GM03348 (cell line): ENCODE measurements at regions not wholly inside any gene's neighbourhood (a gene's known extent, or its start where the extent isn't known, plus 50 kb on each side); places are given as distances from the start of the nearest gene placed in this dataset.
"Not testable (repeated sequence)": the region's sequence is repeated elsewhere in the genome, so short reads cannot be mapped to it uniquely, and the experiment has no call there.

ENCODE experiments used
- DNase-seq: peaks from one replicate; pipeline ENCODE4 v3.0.0; 2012; ENCODE audit warnings: low spot score

GRCh38 chr15:20187370-20188355 lies 353.9 kb downstream of the GOLGA6L6 start:
- not testable (repeated sequence) for DNase-seq

GRCh38 chr15:20184879-20185278 lies 356.7 kb downstream of the GOLGA6L6 start:
- DNase-seq: not testable (repeated sequence)

DNA sequence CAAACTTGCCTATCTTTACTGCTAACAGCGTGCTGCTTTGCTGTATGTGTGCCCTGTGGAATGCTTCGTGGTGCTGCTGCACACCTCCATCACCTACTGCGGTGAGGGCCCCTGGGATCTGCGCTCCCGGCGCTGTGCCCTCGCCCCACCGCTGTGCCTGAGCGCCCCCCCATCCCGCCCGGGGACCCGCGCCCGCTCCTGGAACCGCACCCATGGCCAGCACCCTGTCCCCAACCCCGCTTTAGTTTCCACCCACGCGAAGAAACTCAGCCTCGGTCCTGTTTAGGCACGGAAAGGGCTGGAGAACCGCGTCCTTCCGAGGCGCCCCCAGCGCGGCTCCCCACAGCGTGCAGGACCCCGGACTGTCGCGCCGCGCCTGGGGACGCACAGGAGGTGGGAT lies 373.4 kb downstream of the GOLGA6L6 start:
- DNase-seq: not testable (repeated sequence)

GRCh38 chr15:20153528-20153927 lies 388.1 kb downstream of the GOLGA6L6 start:
- not testable (repeated sequence) for DNase-seq

GRCh38 chr15:20148679-20149078 lies 392.9 kb downstream of the GOLGA6L6 start:
- not testable (repeated sequence) for DNase-seq

GRCh38 chr15:20148008-20148407 lies 393.6 kb downstream of the GOLGA6L6 start:
- DNase-seq: not testable (repeated sequence)

DNA sequence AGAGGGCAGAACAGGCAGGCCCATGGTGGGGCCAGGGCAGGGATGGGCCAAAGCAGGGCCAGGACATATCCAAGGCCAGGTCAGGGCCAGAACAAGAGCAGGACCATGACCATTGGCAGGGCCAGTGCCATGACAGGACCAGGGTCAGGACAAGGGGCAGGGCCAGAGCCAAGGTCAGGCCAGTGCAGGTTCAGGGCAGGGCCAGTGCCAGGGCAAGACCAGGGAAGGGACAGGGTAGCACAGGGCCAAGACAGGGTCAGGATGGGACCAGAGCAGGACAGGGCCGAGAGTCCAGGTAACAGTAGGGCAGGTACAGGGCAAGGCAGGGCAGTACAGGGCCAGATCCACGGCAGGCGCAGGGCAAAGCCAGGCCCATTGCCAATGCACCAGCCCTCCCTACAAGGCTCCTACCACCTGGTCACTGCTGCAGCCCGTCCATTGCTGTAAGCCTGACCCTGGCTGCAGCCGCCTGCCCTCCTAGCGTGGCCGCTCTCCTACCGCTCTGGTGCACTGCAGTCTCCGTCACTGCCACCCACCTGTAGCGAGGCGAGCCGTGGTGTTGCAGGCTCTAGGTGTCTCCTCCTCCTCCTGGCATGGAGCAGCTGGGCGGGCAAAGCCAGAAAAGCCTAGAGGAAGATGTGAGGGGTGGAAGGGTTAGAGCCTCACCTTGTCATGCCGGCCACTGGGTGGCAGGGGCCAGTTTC lies 397.1 kb downstream of the GOLGA6L6 start:
- DNase-seq: not testable (repeated sequence)

- DNase-seq: not testable (repeated sequence)
Measured at GRCh38 chr15:20142906-20143305, 398.7 kb downstream of the GOLGA6L6 start.

DNA sequence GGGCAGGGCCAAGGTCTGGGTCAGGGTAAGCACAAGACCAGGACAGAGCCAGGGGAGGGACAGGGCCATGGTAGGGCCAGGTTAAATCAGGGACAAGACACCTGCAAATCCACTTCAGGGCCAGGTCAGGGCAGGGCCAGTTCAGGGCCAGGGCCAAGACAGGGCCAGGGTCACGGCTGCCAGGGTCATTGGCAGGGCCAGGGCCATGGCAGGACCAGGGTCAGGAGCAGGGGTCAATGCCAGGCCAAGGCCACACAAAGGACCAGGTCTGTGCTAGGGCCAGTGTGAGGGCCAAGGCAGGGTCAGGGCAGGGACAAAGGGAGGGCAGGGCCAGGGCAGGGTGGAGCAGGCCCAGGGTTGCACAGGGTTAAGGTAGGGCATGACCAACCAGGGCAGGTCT lies 399.2 kb downstream of the GOLGA6L6 start:
- not testable (repeated sequence) for DNase-seq

DNA sequence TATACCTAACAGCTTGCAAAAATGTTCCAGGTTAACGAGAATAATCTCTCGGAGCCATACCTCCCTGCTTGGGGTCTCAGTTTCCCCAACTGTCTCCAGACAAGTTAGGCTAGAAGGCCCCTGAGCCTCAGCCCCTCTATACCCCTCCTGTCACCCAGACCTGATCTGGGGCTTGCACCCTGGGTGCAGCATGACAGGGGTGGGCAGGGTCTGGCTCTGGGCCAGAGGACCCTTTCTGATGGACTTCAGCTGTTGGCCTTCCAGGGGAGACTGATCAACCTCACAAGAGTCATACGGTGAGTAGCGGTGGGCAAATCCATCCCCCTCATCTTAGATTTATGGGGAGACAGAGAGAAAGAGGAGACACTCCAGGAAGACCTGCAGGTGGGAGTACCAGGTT lies 416.9 kb downstream of the GOLGA6L6 start:
- not testable (repeated sequence) for DNase-seq

- DNase-seq: no peak
Measured at GRCh38 chr15:20106026-20106425, 435.6 kb downstream of the GOLGA6L6 start.

DNA sequence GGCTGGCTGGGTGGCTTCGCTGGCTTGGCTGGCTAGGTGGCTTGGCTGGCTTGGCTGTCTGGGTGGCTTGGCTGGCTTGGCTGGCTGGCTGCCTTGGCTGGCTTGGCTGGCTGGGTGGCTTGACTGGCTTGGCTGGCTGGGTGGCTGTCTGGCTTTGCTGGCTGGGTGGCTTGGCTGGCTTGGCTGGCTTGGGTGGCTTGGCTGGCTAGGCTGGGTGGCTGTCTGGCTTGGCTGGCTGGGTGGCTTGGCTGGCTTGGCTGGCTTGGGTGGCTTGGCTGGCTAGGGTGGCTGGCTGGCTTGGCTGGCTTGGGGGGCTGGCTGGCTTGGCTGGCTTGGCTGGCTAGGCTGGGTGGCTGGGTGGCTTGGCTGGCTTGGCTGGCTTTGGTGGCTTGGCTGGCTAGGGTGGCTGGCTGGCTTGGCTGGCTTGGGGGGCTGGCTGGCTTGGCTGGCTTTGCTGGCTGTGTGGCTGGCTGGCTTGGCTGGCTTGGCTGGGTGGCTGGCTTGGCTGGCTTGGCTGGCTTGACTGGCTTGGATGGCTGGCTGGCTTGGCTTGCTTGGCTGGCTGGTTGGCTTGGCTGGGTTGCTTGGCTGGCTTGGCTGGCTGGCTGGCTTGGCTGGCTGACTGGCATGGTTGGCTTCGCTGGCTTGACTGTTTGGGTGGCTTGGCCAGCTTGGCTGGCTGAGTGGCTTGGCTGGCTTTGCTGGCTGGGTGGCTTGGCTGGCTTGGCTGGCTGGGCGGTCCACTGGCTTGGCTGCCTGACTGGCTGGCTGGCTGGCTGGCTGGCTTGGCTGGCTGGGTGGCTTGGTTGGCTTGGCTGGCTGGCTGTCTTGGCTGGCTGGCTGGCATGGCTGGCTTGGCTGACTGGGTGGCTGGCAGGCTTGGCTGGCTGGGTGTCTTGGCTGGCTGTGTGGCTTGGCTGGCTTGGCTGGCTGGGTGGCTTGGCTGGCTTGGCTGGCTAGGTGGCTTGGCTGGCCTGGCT lies 436.3 kb downstream of the GOLGA6L6 start:
- DNase-seq: not testable (repeated sequence)

DNA sequence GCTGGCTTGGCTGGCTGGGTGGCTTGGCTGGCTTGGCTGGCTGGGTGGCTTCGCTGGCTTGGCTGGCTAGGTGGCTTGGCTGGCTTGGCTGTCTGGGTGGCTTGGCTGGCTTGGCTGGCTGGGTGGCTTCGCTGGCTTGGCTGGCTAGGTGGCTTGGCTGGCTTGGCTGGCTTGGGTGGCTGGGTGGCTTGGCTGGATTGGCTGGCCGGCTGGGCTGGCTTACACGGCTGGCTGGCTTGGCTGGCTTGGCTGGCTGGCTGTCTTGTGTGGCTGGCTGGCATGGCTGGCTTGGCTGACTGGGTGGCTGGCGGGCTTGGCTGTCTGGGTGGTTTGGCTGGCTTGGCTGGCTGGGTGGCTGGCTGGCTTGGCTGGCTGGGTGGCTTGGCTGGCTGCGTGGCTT lies 437.0 kb downstream of the GOLGA6L6 start:
- not testable (repeated sequence) for DNase-seq

DNA sequence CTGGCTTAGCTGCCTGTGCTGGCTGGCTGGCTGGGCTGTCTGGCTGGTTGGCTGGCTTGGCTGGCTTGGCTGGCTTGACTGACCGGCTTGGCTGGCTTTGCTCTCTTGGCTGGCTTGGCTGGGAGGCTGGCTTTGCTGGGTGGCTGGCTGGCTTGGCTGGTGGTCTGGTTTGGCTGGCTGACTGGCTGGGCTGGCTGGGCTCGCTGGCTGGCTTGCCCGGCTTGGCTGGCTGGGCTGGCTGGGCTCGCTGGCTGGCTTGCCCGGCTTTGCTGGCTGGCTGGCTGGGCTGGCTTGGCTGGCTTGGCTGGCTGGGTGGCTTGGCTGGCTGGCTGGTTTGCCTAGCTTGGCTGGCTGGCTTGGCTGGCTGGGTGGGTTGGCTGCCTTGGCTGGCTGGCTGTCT lies 438.7 kb downstream of the GOLGA6L6 start:
- not testable (repeated sequence) for DNase-seq

DNA sequence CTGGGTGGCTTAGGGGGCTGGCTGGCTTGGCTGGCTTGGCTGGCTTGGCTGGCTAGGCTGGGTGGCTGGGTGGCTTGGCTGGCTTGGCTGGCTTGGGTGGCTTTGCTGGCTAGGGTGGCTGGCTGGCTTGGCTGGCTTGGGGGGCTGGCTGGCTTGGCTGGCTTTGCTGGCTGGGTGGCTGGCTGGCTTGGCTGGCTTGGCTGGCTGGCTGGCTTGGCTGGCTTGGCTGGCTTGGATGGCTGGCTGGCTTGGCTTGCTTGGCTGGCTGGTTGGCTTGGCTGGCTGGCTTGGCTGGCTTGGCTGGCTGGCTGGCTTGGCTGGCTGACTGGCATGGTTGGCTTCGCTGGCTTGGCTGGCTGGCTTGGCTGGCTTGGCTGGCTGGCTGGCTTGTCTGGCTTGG lies 439.4 kb downstream of the GOLGA6L6 start:
- DNase-seq: not testable (repeated sequence)

DNA sequence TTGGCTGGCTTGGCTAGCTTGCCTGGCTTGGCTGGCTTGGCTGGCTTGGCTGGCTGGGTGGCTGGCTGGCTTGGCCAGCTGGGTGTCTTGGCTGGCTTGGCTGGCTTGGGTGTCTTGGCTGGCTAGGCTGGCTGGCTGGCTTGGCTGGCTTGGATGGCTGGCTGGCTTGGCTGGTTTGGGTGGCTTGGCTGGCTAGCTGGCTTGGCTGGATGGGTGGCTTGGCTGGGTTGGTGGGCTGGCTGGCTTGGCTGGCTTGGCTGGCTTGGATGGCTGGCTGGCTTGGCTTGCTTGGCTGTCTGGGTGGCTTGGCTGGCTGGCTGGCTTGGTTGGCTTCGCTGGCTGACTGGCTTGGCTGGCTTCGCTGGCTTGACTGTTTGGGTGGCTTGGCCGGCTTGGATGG lies 440.3 kb downstream of the GOLGA6L6 start:
- not testable (repeated sequence) for DNase-seq

- not testable (repeated sequence) for DNase-seq
Measured at GRCh38 chr15:20100604-20101270, 440.9 kb downstream of the GOLGA6L6 start.

- not testable (repeated sequence) for DNase-seq
Measured at GRCh38 chr15:20095699-20096303, 445.8 kb downstream of the GOLGA6L6 start.

DNA sequence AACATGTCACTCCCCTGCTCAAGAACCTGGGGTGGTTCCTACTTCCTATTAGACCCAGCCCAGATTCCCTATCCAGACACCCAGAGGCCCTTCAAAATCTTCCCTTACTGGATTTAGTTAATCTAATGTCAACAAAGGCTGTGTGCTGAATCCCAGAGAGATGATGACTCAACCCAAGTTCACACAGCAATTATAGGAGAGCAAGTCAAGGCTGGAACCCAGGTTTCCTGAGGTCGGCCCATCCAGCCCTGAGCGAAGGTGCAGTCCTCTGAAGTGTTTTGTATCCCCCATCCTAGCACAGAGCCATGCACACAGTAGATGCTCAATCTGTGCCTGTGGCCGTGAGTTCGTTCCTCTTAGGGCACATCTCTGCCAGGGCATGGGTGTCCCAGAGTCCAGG lies 452.1 kb downstream of the GOLGA6L6 start:
- not testable (repeated sequence) for DNase-seq

GRCh38 chr15:20084026-20084425 lies 457.6 kb downstream of the GOLGA6L6 start:
- not testable (repeated sequence) for DNase-seq

DNA sequence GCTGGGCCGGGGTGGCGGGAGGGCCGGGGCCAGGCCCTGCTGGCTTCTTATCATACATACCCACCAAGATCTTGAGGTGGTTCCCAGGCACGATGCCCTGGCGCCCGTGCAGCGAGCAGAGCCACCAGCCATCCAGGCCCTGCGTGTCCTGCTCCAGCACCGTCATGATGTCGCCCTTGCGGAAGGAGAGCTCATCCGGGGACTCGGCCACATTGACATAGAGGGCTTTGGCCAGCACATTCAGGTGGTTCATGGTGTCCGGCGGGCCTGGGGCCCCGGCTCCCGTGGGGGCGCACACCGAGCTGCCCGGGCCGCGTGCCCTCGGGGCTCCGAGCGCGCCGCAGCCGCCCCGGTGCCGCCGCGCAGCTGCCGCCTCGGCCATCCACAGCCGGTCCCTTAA lies 467.5 kb downstream of the GOLGA6L6 start:
- DNase-seq: not testable (repeated sequence)
